AG09309 (cell line): ENCODE measurements at regions not wholly inside any gene's neighbourhood (a gene's known extent, or its start where the extent isn't known, plus 50 kb on each side); places are given as distances from the start of the nearest gene placed in this dataset.

Experiments used
- DNase-seq: peaks from one replicate; pipeline ENCODE4 v3.0.0-alpha.2; 2010; ENCODE audit warnings: low read depth
- H3K4me3 ChIP-seq: 2 replicates; pipeline ENCODE4 v1.5.1; 2011; ENCODE audit warnings: mild to moderate bottlenecking, low read depth, low read length, moderate library complexity; ENCODE audit not compliant: control insufficient read depth
- TF ChIP-seq, protein P1 (sequence below): IDR thresholded peaks from 2 replicates; pipeline ENCODE4 v1.5.1; 2011; ENCODE audit warnings: mild to moderate bottlenecking, low read depth, low read length, inconsistent platforms; ENCODE audit not compliant: insufficient read depth, control insufficient read depth; ENCODE audit errors: missing control alignments

DNA sequence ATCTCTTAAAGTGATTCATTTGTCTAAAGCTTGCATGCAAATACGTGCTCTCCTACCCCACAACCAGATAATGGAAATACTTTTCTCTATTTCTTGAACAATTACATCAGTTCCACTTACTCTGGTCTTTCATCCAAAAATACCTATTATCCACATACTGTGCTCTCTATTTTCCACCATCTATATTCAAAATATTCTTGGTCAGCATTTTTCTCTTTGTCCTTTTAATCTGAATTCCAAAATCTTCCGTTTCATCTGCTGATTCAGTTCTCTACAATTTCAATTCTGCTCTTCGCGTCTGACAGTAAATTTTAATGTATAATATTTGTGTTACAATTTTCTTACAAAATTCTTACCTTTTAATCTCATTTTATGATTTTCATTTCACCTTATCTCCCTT, 110.3 kb downstream of the ZNF648 start:
- TF ChIP-seq, protein P1, sequence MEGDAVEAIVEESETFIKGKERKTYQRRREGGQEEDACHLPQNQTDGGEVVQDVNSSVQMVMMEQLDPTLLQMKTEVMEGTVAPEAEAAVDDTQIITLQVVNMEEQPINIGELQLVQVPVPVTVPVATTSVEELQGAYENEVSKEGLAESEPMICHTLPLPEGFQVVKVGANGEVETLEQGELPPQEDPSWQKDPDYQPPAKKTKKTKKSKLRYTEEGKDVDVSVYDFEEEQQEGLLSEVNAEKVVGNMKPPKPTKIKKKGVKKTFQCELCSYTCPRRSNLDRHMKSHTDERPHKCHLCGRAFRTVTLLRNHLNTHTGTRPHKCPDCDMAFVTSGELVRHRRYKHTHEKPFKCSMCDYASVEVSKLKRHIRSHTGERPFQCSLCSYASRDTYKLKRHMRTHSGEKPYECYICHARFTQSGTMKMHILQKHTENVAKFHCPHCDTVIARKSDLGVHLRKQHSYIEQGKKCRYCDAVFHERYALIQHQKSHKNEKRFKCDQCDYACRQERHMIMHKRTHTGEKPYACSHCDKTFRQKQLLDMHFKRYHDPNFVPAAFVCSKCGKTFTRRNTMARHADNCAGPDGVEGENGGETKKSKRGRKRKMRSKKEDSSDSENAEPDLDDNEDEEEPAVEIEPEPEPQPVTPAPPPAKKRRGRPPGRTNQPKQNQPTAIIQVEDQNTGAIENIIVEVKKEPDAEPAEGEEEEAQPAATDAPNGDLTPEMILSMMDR: no peak
- H3K4me3 ChIP-seq: no peak overlapping the region
- no peak for DNase-seq

DNA sequence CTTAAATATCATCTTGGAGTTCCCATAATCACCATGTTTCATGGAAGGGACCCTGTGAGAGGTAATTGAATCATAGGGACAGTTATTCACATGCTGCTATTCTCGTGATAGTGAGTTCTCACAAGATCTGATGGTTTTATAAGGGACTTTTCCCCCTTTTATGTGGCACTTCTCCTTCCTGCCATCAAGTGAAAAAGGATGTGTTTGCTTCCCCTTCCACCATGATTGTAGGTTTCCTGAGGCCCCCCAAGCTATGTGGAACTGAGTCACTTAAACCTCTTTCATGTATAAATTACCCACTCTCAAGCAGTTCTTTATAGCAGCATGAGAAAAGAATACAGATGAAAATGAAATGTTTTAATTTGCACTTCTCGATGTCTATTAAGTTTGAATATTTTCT, 112.0 kb downstream of the ZNF648 start:
- TF ChIP-seq, protein P1: no peak
- no peak for DNase-seq
- no peak overlapping the region for H3K4me3 ChIP-seq

DNA sequence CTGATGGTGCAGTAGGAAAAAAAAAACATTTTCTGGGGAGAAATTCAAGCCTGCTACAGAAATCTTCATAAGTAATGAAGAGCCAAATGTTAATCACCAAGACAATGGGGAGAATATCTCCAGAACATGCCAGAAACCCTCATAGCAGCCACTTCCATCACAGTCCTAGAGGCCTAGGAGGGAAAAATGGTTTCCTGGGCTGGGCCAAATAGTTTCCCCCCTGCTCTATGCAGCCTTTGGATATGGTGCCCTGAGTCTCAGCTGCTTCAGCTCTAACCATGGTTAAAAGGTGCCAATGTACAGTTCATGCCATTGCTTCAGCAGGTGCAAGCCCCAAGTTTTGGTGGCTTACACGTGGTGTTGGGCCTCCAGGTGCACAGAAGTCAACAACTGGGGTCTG, 113.1 kb downstream of the ZNF648 start:
- TF ChIP-seq, protein P1: no peak
- no peak for DNase-seq
- no peak overlapping the region for H3K4me3 ChIP-seq

DNA sequence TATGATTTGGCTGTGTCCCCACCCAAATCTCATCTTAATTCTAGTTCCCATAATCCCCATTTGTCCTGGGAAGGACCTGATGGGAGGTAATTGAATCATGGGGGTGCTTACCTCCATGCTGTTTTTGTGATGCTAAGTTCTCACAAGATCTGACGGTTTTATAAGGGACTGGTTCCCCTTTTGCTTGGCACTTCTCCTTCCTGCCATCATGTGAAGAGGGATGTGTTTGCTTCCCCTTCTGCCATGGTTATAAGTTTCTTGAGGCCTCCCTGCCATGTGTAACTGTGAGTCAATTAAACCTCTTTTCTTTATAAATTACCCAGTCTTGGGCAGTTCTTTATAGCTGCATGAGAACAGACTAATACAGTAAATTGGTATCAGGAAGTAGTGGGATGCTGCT, 114.1 kb downstream of the ZNF648 start:
- TF ChIP-seq, protein P1: no peak
- no peak for DNase-seq
- H3K4me3 ChIP-seq: no peak overlapping the region

DNA sequence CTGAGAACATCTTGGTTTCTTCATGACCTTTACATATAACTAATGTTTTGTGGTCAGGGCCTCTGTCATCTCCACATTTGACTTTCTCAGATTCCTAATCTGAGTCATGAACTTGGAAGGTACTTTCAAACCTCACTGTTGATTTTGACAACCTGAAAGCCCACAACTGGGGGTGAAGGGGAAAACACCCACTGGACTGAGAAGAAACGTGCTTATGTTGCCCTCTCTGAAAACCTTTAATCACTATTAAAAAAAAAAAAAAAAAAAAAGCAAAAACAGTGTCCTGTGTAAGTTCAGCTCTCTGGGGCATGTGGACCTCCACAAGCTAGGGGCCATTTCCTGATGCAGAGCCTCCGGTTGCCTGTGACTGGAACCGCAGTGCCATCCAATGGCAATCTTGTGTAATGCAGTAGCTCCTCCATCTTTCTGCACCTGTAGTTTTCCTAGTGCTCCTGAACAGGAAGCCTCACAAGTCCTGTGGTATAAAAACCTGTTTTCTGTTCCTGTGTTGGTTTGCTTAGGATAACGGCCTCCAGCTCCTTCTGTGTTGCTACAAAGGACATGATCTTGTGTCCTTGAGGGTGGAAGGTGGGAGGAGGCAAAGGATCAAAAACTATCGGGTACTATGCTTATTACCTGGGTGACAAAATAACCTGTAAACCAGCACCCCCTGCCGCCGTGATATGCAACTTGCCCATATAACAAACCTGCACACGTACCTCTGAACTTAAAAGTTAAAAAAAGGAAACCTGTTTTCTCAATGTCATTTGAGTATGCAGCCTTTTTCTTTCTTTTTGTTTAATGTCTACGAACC, 124.5 kb downstream of the ZNF648 start:
- TF ChIP-seq, protein P1: peak; percentile 4
- no peak overlapping the region for H3K4me3 ChIP-seq
- no peak for DNase-seq

DNA sequence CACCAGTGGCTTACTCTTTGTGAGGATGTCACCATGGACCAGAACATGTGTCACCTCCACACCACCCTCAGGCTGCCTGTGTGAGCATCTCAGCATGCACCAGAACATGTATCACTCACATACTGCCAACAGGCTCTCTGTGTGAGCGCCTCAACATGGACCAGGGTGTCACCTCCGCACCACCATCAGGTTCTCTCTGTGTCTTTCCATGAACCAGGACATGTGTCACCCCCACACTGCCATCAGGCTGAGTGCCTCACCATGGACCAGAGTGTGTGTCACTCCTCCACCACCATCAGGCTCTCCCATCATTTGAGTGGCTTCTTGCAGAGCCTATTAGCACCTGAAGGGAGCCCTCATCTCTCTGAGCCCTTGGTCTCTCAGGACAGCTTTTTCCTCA, 125.2 kb downstream of the ZNF648 start:
- DNase-seq: no peak
- no peak overlapping the region for H3K4me3 ChIP-seq
- TF ChIP-seq, protein P1: no peak

DNA sequence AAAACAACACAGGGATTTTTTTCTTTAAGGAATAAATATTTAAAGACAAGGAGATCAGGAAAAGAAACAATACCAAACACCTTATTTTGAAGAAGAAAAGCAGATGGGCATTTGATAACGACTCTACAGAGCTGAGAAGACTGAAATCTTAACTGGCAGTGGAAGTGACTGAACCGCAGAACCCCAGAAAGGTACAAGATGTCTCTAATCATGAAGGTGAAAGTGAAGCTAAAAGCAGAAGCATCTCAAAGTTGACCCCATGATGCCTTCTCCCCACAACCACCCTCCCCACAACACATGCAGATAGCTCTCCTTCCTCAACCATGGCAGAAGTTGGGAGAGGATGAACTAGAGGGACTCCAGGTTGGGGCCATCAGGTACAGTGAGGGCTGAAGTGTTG, 129.6 kb downstream of the ZNF648 start:
- TF ChIP-seq, protein P1: no peak
- no peak for DNase-seq
- H3K4me3 ChIP-seq: no peak overlapping the region
